Panc1 (cell line): ENCODE measurements at regions not wholly inside any gene's neighbourhood (a gene's known extent, or its start where the extent isn't known, plus 50 kb on each side); places are given as distances from the start of the nearest gene placed in this dataset.

Experiments used
- ATAC-seq: fragments of 200-7000 bp; cut with Tn5 transposase; 2 replicates; pipeline ENCODE4 v1.9.1; 2020; ENCODE audit warnings: mild to moderate bottlenecking, moderate library complexity
- BruUV-seq: library from RNA; stranded (reverse); fragments of 400-500 nt; replicated peaks from 2 replicates; lab custom pipeline; 2021; lab: Mats Ljungman, UMichigan
- CTCF ChIA-PET: fragments of 300-600 bp; sonication (Branson Sonifier 250); formaldehyde crosslinking; loops from one replicate; lab custom pipeline; 2022; ENCODE audit warnings: antibody characterized with exemption; lab: Charles Lee
- POLR2A ChIA-PET: fragments of 300-600 bp; sonication (Branson Sonifier 250); formaldehyde crosslinking; loops from one replicate; lab custom pipeline; 2022; ENCODE audit warnings: antibody characterized with exemption; lab: Charles Lee
- DNase-seq: peaks from one replicate; pipeline ENCODE4 v3.0.0-alpha.2; 2010; ENCODE audit warnings: low read depth, low spot score
- H3K27ac ChIP-seq: 2 replicates; pipeline ENCODE4 v1.5.1; 2011; ENCODE audit warnings: mild to moderate bottlenecking, low read length, inconsistent platforms
- H3K27me3 ChIP-seq: fragments of 200-500 bp; sonication (Bioruptor generic); 2 replicates; pipeline ENCODE4 v1.6.0; 2014; ENCODE audit warnings: low read length, inconsistent platforms; ENCODE audit not compliant: control insufficient read depth, insufficient read depth
- H3K36me3 ChIP-seq: fragments of 200-500 bp; sonication (Bioruptor generic); 2 replicates; pipeline ENCODE4 v1.5.1; 2014; ENCODE audit warnings: inconsistent platforms, mild to moderate bottlenecking, low read length, moderate library complexity; ENCODE audit not compliant: control insufficient read depth, insufficient read depth
- H3K4me1 ChIP-seq: 2 replicates; pipeline ENCODE4 v1.5.1; 2011; ENCODE audit warnings: inconsistent platforms, mild to moderate bottlenecking, low read length, moderate library complexity; ENCODE audit not compliant: control insufficient read depth, insufficient read depth
- H3K4me3 ChIP-seq, 2 experiments: 2 replicates each; pipeline ENCODE4 v1.5.1; 2011 to 2012; ENCODE audit warnings: low read depth in 2 of 2, low read length in 2 of 2, mild to moderate bottlenecking in 2 of 2, inconsistent platforms in 1 of 2, moderate library complexity in 1 of 2
- H3K9me3 ChIP-seq: fragments of 200-500 bp; sonication (Bioruptor generic); 2 replicates; pipeline ENCODE4 v1.5.1; 2014; ENCODE audit warnings: low read depth, mild to moderate bottlenecking, inconsistent platforms, low read length, moderate library complexity; ENCODE audit not compliant: control insufficient read depth, insufficient read depth
- POLR2AphosphoS5 ChIP-seq: IDR thresholded peaks from 2 replicates; pipeline ENCODE4 v1.6.1; 2012; ENCODE audit warnings: mild to moderate bottlenecking, low read depth, low read length, moderate library complexity
- REST ChIP-seq, 2 experiments: IDR thresholded peaks; 2 replicates each; pipeline ENCODE4 v1.6.1; 2011 to 2012; ENCODE audit warnings: low read depth in 2 of 2, control low read depth in 1 of 2, low read length in 1 of 2, mild to moderate bottlenecking in 1 of 2, moderate library complexity in 1 of 2; ENCODE audit not compliant: insufficient read depth in 1 of 2
- SIN3A ChIP-seq: IDR thresholded peaks from 2 replicates; pipeline ENCODE4 v1.6.1; 2012; ENCODE audit warnings: low read depth, mild to moderate bottlenecking, low read length, moderate library complexity, borderline replicate concordance; ENCODE audit not compliant: insufficient read depth
- TCF7L2 ChIP-seq: IDR thresholded peaks from 2 replicates; pipeline ENCODE4 v1.6.1; 2011; ENCODE audit warnings: mild to moderate bottlenecking, low read depth, low read length, inconsistent platforms
- in situ Hi-C: cut with HindIII; loops from 2 replicates; pipeline ENCODE4 v1.10.0; 2016; ENCODE audit warnings: low sequenced_read_pairs, low pct_unique_long_range_greater_than_20kb
- intact Hi-C: fragments of 100-400 bp; cut with micrococcal nuclease; formaldehyde crosslinking; loops from one replicate; pipeline ENCODE4 v1.10.0; 2022; ENCODE audit not compliant: unreplicated experiment
- TF ChIP-seq, protein P1 (sequence below): fragments of 450-650 bp; IDR thresholded peaks from 2 replicates; pipeline ENCODE4 v1.5.1; 2017; ENCODE audit warnings: mild to moderate bottlenecking

- no peak overlapping the region for H3K27ac ChIP-seq
These were observed 398.4 kb upstream of the NR2F2 start for GRCh38 chr15:95932141-95932540.

DNA sequence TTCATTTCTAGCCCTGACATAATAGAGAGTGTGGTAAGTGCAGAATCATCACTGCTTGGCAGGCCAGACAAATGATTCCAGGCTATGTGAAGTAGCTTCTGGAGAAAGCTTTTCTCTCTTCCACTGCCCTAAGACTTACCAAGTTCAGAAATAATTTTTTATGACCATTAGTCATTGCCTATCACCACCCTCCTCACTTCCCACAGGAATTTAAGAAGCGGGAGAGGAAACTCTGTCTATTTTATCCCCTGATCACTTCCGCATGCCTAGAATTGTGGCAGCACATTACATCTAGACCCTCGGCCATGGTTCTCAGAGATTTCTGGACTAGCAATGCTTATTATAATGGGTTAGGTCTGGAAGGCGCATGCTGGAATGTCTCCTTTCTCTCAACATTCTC is 397.8 kb upstream of the NR2F2 start:
- CTCF ChIA-PET = no interaction called here

More at GRCh38 chr15:95932141-95932540, 398.4 kb upstream of the NR2F2 start:
- H3K36me3 ChIP-seq = no peaks in the 10 kb centered on the region
- H3K4me3 ChIP-seq = no peak overlapping the region
- no peaks in the 10 kb centered on the region for H3K9me3 ChIP-seq
- BruUV-seq = no TSS peak
- H3K4me1 ChIP-seq = no peaks in the 10 kb centered on the region
- no peaks in the 10 kb centered on the region for H3K27me3 ChIP-seq
- ATAC-seq = no peak
- TF ChIP-seq, protein P1, sequence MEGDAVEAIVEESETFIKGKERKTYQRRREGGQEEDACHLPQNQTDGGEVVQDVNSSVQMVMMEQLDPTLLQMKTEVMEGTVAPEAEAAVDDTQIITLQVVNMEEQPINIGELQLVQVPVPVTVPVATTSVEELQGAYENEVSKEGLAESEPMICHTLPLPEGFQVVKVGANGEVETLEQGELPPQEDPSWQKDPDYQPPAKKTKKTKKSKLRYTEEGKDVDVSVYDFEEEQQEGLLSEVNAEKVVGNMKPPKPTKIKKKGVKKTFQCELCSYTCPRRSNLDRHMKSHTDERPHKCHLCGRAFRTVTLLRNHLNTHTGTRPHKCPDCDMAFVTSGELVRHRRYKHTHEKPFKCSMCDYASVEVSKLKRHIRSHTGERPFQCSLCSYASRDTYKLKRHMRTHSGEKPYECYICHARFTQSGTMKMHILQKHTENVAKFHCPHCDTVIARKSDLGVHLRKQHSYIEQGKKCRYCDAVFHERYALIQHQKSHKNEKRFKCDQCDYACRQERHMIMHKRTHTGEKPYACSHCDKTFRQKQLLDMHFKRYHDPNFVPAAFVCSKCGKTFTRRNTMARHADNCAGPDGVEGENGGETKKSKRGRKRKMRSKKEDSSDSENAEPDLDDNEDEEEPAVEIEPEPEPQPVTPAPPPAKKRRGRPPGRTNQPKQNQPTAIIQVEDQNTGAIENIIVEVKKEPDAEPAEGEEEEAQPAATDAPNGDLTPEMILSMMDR = no peak
- TF ChIP-seq POLR2AphosphoS5 (no peak), TCF7L2 (no peak), REST (IDR thresholded peaks at IDR 0.05; ENCODE audit: insufficient read depth in 1 of 2, low read depth in 2 of 2, low read length in 1 of 2) (no peak), SIN3A (no peak)
- ChIA-PET POLR2A (no interaction called here), CTCF (no interaction called here)
- intact Hi-C loops = no loop called here
- in situ Hi-C loops = no loop called here
- DNase-seq = no peak

More for the DNA sequence above, 397.8 kb upstream of the NR2F2 start:
- no peak for DNase-seq
- BruUV-seq = no TSS peak
- in situ Hi-C loops (no loop called here), intact Hi-C loops (no loop called here)
- no peak for ATAC-seq
- no peaks in the 10 kb centered on the region for H3K9me3 ChIP-seq
- H3K27ac ChIP-seq = no peak overlapping the region
- no peaks in the 10 kb centered on the region for H3K36me3 ChIP-seq
- no peak for TF ChIP-seq SIN3A
- TF ChIP-seq POLR2AphosphoS5 = no peak
- no peak for TF ChIP-seq REST (IDR thresholded peaks at IDR 0.05; ENCODE audit: insufficient read depth in 1 of 2, low read depth in 2 of 2, low read length in 1 of 2)
- TF ChIP-seq, protein P1 = no peak
- no peak for TF ChIP-seq TCF7L2
- no peak overlapping the region for H3K4me3 ChIP-seq
- POLR2A ChIA-PET = no interaction called here
- H3K27me3 ChIP-seq = no peaks in the 10 kb centered on the region
- H3K4me1 ChIP-seq = no peaks in the 10 kb centered on the region
